WTC11 (cell line): ENCODE measurements at regions not wholly inside any gene's neighbourhood (a gene's known extent, or its start where the extent isn't known, plus 50 kb on each side); places are given as distances from the start of the nearest gene placed in this dataset.

Experiments
- ELF4 ChIP-seq: sonication (generic); formaldehyde crosslinking; IDR thresholded peaks from 2 replicates; pipeline ENCODE4 v1.8.1; 2022; ENCODE audit warnings: low read depth, mild to moderate bottlenecking, moderate library complexity, missing genetic modification reagents
- MAX ChIP-seq: sonication (generic); formaldehyde crosslinking; IDR thresholded peaks from 2 replicates; pipeline ENCODE4 v1.8.0; 2022; ENCODE audit warnings: mild to moderate bottlenecking, missing genetic modification reagents
- NFE2L1 ChIP-seq: sonication (generic); formaldehyde crosslinking; IDR thresholded peaks from 2 replicates; pipeline ENCODE4 v1.8.1; 2023; ENCODE audit warnings: missing genetic modification reagents

GRCh38 chr5:128668921-128669320, 130.9 kb upstream of the FBN2 start:
- TF ChIP-seq MAX (CRISPR knock-in tag): no peak
- TF ChIP-seq NFE2L1 (CRISPR knock-in tag): no peak
- no peak for TF ChIP-seq ELF4 (CRISPR knock-in tag)
